Neuronal stem cell (in vitro differentiated cells): ENCODE measurements at regions not wholly inside any gene's neighbourhood (a gene's known extent, or its start where the extent isn't known, plus 50 kb on each side); places are given as distances from the start of the nearest gene placed in this dataset. TPM values are rescaled to one million over a fixed set of nuclear protein-coding genes. Genes with fewer than 3 reads are reported as not detected.

Experiments used
- DNase-seq: peaks from one replicate; pipeline ENCODE4 v3.0.0-alpha.2; 2013; ENCODE audit warnings: low spot score
- H2AFZ ChIP-seq: one replicate; pipeline ENCODE4 v1.6.1; 2013; ENCODE audit warnings: mild to moderate bottlenecking, low read length, inconsistent platforms
- H2AK5ac ChIP-seq: 2 replicates; pipeline ENCODE4 v1.6.1; 2013; ENCODE audit warnings: low read depth, mild to moderate bottlenecking, inconsistent platforms, low read length, moderate library complexity, mixed read lengths
- H2BK120ac ChIP-seq: 2 replicates; pipeline ENCODE4 v1.6.1; 2013; ENCODE audit warnings: low read depth, mild to moderate bottlenecking, inconsistent platforms, low read length, moderate library complexity, mixed read lengths
- H2BK12ac ChIP-seq: one replicate; pipeline ENCODE4 v1.6.1; 2013; ENCODE audit warnings: low read length, inconsistent platforms
- H2BK15ac ChIP-seq: 2 replicates; pipeline ENCODE4 v1.6.1; 2013; ENCODE audit warnings: mild to moderate bottlenecking, low read length, inconsistent platforms, mixed read lengths
- H2BK5ac ChIP-seq: one replicate; pipeline ENCODE4 v1.6.1; 2013; ENCODE audit warnings: inconsistent platforms, mild to moderate bottlenecking, low read length, moderate library complexity
- H3K14ac ChIP-seq: one replicate; pipeline ENCODE4 v1.6.1; 2013; ENCODE audit warnings: low read length, inconsistent platforms
- H3K18ac ChIP-seq: 2 replicates; pipeline ENCODE4 v1.6.1; 2013; ENCODE audit warnings: low read length, inconsistent platforms
- H3K23ac ChIP-seq: 2 replicates; pipeline ENCODE4 v1.6.1; 2013; ENCODE audit warnings: low read depth, mild to moderate bottlenecking, mixed read lengths, low read length, inconsistent platforms; ENCODE audit not compliant: poor library complexity
- H3K27ac ChIP-seq: replicated peaks from 3 replicates; pipeline ENCODE4 v1.5.1; 2013; ENCODE audit warnings: low read length, inconsistent platforms
- H3K27me3 ChIP-seq, 3 experiments: 2 replicates each; pipeline ENCODE4 v1.6.1; 2013; ENCODE audit warnings: low read length in 3 of 3, mild to moderate bottlenecking in 2 of 3, inconsistent platforms in 1 of 3, low read depth in 1 of 3, mixed read lengths in 1 of 3, moderate library complexity in 1 of 3; ENCODE audit not compliant: control insufficient read depth in 3 of 3, insufficient read depth in 3 of 3
- H3K36me3 ChIP-seq, 2 donors: replicated peaks in 1 of 2; 2 replicates each; pipeline ENCODE4 v1.6.1; 2013; ENCODE audit warnings: low read length in 2 of 2; ENCODE audit not compliant: control insufficient read depth in 2 of 2, insufficient read depth in 2 of 2
- H3K4ac ChIP-seq: 2 replicates; pipeline ENCODE4 v1.6.1; 2013; ENCODE audit warnings: inconsistent platforms, mild to moderate bottlenecking, low read length, moderate library complexity
- H3K4me1 ChIP-seq, 2 donors: 1 replicate in 1 of 2; 2 replicates in 1 of 2; pipeline ENCODE4 v1.6.1; 2013; ENCODE audit warnings: low read length in 2 of 2, low read depth in 1 of 2; ENCODE audit not compliant: control insufficient read depth in 2 of 2, insufficient read depth in 1 of 2
- H3K4me2 ChIP-seq: one replicate; pipeline ENCODE4 v1.6.1; 2013; ENCODE audit warnings: mild to moderate bottlenecking, low read length, inconsistent platforms; ENCODE audit not compliant: insufficient read depth, poor library complexity, severe bottlenecking
- H3K4me3 ChIP-seq, 2 donors: 2 replicates each; pipeline ENCODE4 v1.5.1; 2013; ENCODE audit warnings: low read length in 2 of 2, mild to moderate bottlenecking in 2 of 2, inconsistent platforms in 1 of 2, moderate library complexity in 1 of 2
- H3K79me1 ChIP-seq: one replicate; pipeline ENCODE4 v1.6.1; 2013; ENCODE audit warnings: low read depth, mild to moderate bottlenecking, inconsistent platforms, low read length, moderate library complexity
- H3K9ac ChIP-seq: one replicate; pipeline ENCODE4 v1.6.1; 2013; ENCODE audit warnings: mild to moderate bottlenecking, low read depth, low read length, inconsistent platforms; ENCODE audit not compliant: poor library complexity
- H3K9me3 ChIP-seq, 2 donors: replicated peaks in 1 of 2; 2 replicates each; pipeline versions ENCODE3 to v1.6.1; 2013; ENCODE audit warnings: low read length in 2 of 2, mild to moderate bottlenecking in 2 of 2, inconsistent platforms in 1 of 2, low read depth in 1 of 2, mixed read lengths in 1 of 2, moderate library complexity in 1 of 2; ENCODE audit not compliant: control insufficient read depth in 2 of 2, insufficient read depth in 1 of 2
- H4K8ac ChIP-seq: one replicate; pipeline ENCODE4 v1.6.1; 2013; ENCODE audit warnings: low read depth, mild to moderate bottlenecking, inconsistent platforms, low read length, moderate library complexity
- H4K91ac ChIP-seq: one replicate; pipeline ENCODE4 v1.6.1; 2013; ENCODE audit warnings: low read length, low read depth, mild to moderate bottlenecking, inconsistent platforms; ENCODE audit not compliant: poor library complexity
- WGBS, 2 donors: extraction: QIAGEN DNeasy Blood & Tissue Kit; methylation state at CpG; one replicate each; pipeline ENCODE4 v1.1.7; 2013; ENCODE audit warnings: missing lambda C conversion rate in 2 of 2, mixed read lengths in 1 of 2; ENCODE audit not compliant: insufficient read length in 2 of 2, insufficient replicate concordance in 1 of 2; ENCODE audit errors: extremely low coverage in 2 of 2; 5-methylcytosine and 5-hydroxymethylcytosine counted together
- small RNA-seq: library from polyadenylated mRNA; stranded (forward); fragments of <200 nt; extraction: miRNeasy Mini kit (QIAGEN cat#:217004); gene quantifications from one replicate; pipeline ENCODE3, GENCODE V24; 2013; ENCODE audit not compliant: insufficient read depth

GRCh38 chr10:29238523-29239135 is 50.2 kb upstream of the LYZL1 start:
- no peaks in the 10 kb centered on the region for H3K9me3 ChIP-seq
- H3K27me3 ChIP-seq: no peaks in the 10 kb centered on the region
- no peak overlapping the region for H2BK120ac ChIP-seq
- H3K9ac ChIP-seq: no peak overlapping the region
- no peak overlapping the region for H3K27ac ChIP-seq
- H2AK5ac ChIP-seq: no peak overlapping the region
- no peak overlapping the region for H2BK12ac ChIP-seq
- DNase-seq: no peak
- H3K4ac ChIP-seq: no peak overlapping the region
- H3K23ac ChIP-seq: no peak overlapping the region
- peaks cover 0 to 4% of the 10 kb centered on the region in 2 donors for H3K4me1 ChIP-seq
- H4K91ac ChIP-seq: no peak overlapping the region
- H2AFZ ChIP-seq: no peak overlapping the region
- WGBS, 2 donors: no CpG with 5 or more reads among the region's 3 CpGs
- H3K4me2 ChIP-seq: no peak overlapping the region
- H4K8ac ChIP-seq: no peak overlapping the region
- H2BK5ac ChIP-seq: no peak overlapping the region
- no peaks in the 10 kb centered on the region for H3K79me1 ChIP-seq
- no peaks in the 10 kb centered on the region for H3K36me3 ChIP-seq
- H3K18ac ChIP-seq: no peak overlapping the region
- H2BK15ac ChIP-seq: no peak overlapping the region
- H3K14ac ChIP-seq: no peak overlapping the region
- H3K4me3 ChIP-seq: no peak overlapping the region

Small RNA genes lying in the stretch of these regions (small RNA-seq; reads per million reads assigned to genes)
- gene AL355376.1: not detected
- not detected for gene AL355376.2
- gene RNA5SP308: not detected
- not detected for gene RNU6-270P
